ENCODE measurements at regions not wholly inside any gene's neighbourhood (a gene's known extent, or its start where the extent isn't known, plus 50 kb on each side); places are given as distances from the start of the nearest gene placed in this dataset.

- Histone ChIP-seq H3K36me3 (no peaks in the 10 kb centered on the region), H3K27ac (no peak overlapping the region)
- 69 to 81% methylated on average over 3 of the region's 3 CpGs for WGBS, 2 donors
Measured at GRCh38 chr3:161946443-161946960, 449.9 kb downstream of the OTOL1 start.

GRCh38 chr3:161950318-161950868, 453.8 kb downstream of the OTOL1 start:
- TF ChIP-seq POLR2A (IDR thresholded peaks at IDR 0.05) = no peak
- TF ChIP-seq EP300 (IDR thresholded peaks at IDR 0.05) = no peak
- no peak for TF ChIP-seq CTCF (IDR thresholded peaks at IDR 0.05)
- 90 to 95% methylated on average over 4 of the region's 4 CpGs for WGBS, 2 donors
- Histone ChIP-seq H3K4me1 (no peaks in the 10 kb centered on the region), H3K27ac (no peak overlapping the region), H3K36me3 (no peaks in the 10 kb centered on the region), H3K27me3 (no peaks in the 10 kb centered on the region), H3K9me3 (no peaks in the 10 kb centered on the region), H3K4me3 (no peak overlapping the region)
- no peak for DNase-seq (ENCODE audit: low spot score in 2 of 2)

More at GRCh38 chr3:161946443-161946960, 449.9 kb downstream of the OTOL1 start:
- TF ChIP-seq EP300 (IDR thresholded peaks at IDR 0.05) = no peak
- no peak for DNase-seq (ENCODE audit: low spot score in 2 of 2)
- H3K9me3 ChIP-seq = no peaks in the 10 kb centered on the region
- no peaks in the 10 kb centered on the region for H3K4me1 ChIP-seq
- no peak overlapping the region for H3K4me3 ChIP-seq
- H3K27me3 ChIP-seq = no peaks in the 10 kb centered on the region

GRCh38 chr3:161957467-161957866, 460.9 kb downstream of the OTOL1 start:
- WGBS, 2 donors = 64 to 74% methylated on average over 2 of the region's 2 CpGs
- TF ChIP-seq POLR2A (IDR thresholded peaks at IDR 0.05) = no peak
- TF ChIP-seq CTCF (IDR thresholded peaks at IDR 0.05) = no peak
- no peak for TF ChIP-seq EP300 (IDR thresholded peaks at IDR 0.05)
- H3K27me3 ChIP-seq = no peaks in the 10 kb centered on the region

GRCh38 chr3:161964857-161965256, 468.2 kb downstream of the OTOL1 start:
- Histone ChIP-seq H3K27ac (no peak overlapping the region), H3K4me1 (peaks cover 0 to 2% (median 0%) of the 10 kb centered on the region in 4 donors), H3K36me3 (no peaks in the 10 kb centered on the region), H3K4me3 (no peak overlapping the region), H3K27me3 (no peaks in the 10 kb centered on the region), H3K9me3 (peaks cover 0 to 4% (median 0%) of the 10 kb centered on the region in 4 donors)
- 89 to 95% methylated on average over 4 of the region's 4 CpGs for WGBS, 2 donors
- no peak for TF ChIP-seq CTCF (IDR thresholded peaks at IDR 0.05)
- TF ChIP-seq EP300 (IDR thresholded peaks at IDR 0.05) = no peak
- no peak for TF ChIP-seq POLR2A (IDR thresholded peaks at IDR 0.05)
- no peak for DNase-seq (ENCODE audit: low spot score in 2 of 2)

More at GRCh38 chr3:161957467-161957866, 460.9 kb downstream of the OTOL1 start:
- Histone ChIP-seq H3K9me3 (no peaks in the 10 kb centered on the region), H3K4me3 (no peak overlapping the region), H3K4me1 (peaks cover 0 to 7% (median 0%) of the 10 kb centered on the region in 4 donors), H3K36me3 (no peaks in the 10 kb centered on the region), H3K27ac (no peak overlapping the region)
- no peak for DNase-seq (ENCODE audit: low spot score in 2 of 2)

- no peak for DNase-seq (ENCODE audit: low spot score in 2 of 2)
- Histone ChIP-seq H3K27me3 (no peaks in the 10 kb centered on the region), H3K9me3 (no peaks in the 10 kb centered on the region), H3K4me3 (no peak overlapping the region), H3K27ac (no peak overlapping the region), H3K4me1 (no peaks in the 10 kb centered on the region), H3K36me3 (no peaks in the 10 kb centered on the region)
- WGBS, 2 donors = 85 to 89% methylated on average over 2 of the region's 2 CpGs
- TF ChIP-seq EP300 (IDR thresholded peaks at IDR 0.05) = no peak
- TF ChIP-seq POLR2A (IDR thresholded peaks at IDR 0.05) = no peak
- no peak for TF ChIP-seq CTCF (IDR thresholded peaks at IDR 0.05)
Measured at GRCh38 chr3:161969867-161970266, 473.3 kb downstream of the OTOL1 start.

Data from tibial nerve (tissue), 4 donors.